Activated CD4-positive, alpha-beta T cell treated with anti-CD3 and anti-CD28 coated beads for 36 hours (primary cell): ENCODE measurements at regions not wholly inside any gene's neighbourhood (a gene's known extent, or its start where the extent isn't known, plus 50 kb on each side); places are given as distances from the start of the nearest gene placed in this dataset.
"Not testable (repeated sequence)": the region's sequence is repeated elsewhere in the genome, so short reads cannot be mapped to it uniquely, and the experiment has no call there.

Experiments used
- ATAC-seq: fragments of 200-7000 bp; cut with Tn5 transposase; one replicate; pipeline ENCODE4 v1.10.0; 2021; ENCODE audit warnings: mild to moderate bottlenecking, moderate library complexity
- CTCF ChIA-PET: fragments of 350-600 bp; sonication (Branson Sonifier 250); formaldehyde crosslinking; loops from one replicate; lab custom pipeline; 2021; ENCODE audit warnings: antibody characterized with exemption; lab: Charles Lee
- POLR2A ChIA-PET: fragments of 350-600 bp; sonication (Branson Sonifier 250); formaldehyde crosslinking; loops from one replicate; lab custom pipeline; 2021; ENCODE audit warnings: antibody characterized with exemption, inconsistent platforms; lab: Charles Lee
- DNase-seq: peaks from one replicate; pipeline ENCODE4 v3.0.0-alpha.2; 2020
- H3K27ac Mint-ChIP-seq: one replicate; pipeline ENCODE4 v1.8.0; 2021; ENCODE audit warnings: mixed read lengths
- H3K27me3 Mint-ChIP-seq: one replicate; pipeline ENCODE4 v1.8.0; 2021; ENCODE audit warnings: mixed read lengths
- H3K36me3 Mint-ChIP-seq: one replicate; pipeline ENCODE4 v1.8.0; 2021; ENCODE audit warnings: low read depth, mixed read lengths
- H3K4me1 Mint-ChIP-seq: one replicate; pipeline ENCODE4 v1.8.0; 2021; ENCODE audit warnings: mixed read lengths
- H3K4me3 Mint-ChIP-seq: one replicate; pipeline ENCODE4 v1.8.0; 2021; ENCODE audit warnings: mild to moderate bottlenecking, moderate library complexity, mixed read lengths
- H3K9me3 Mint-ChIP-seq: one replicate; pipeline ENCODE4 v1.8.0; 2021; ENCODE audit warnings: low read depth, mixed read lengths
- intact Hi-C, 2 experiments: fragments of 100-400 bp; cut with DNase I in 1 of 2; cut with micrococcal nuclease in 1 of 2; formaldehyde crosslinking; loops; one replicate each; pipeline versions ENCODE4 v1.14.2 to v1.15.1; 2022 to 2024; cut with DNase I, micrococcal nuclease

GRCh38 chr21:6035474-6036155 is 4485.8 kb upstream of the TPTE start:
- H3K36me3 Mint-ChIP-seq, H3K4me3 Mint-ChIP-seq, CTCF ChIA-PET, H3K27ac Mint-ChIP-seq, H3K27me3 Mint-ChIP-seq, H3K4me1 Mint-ChIP-seq, H3K9me3 Mint-ChIP-seq, ATAC-seq, POLR2A ChIA-PET, intact Hi-C loops, DNase-seq: not testable (repeated sequence)

- H3K4me1 Mint-ChIP-seq, H3K36me3 Mint-ChIP-seq, H3K27me3 Mint-ChIP-seq, H3K27ac Mint-ChIP-seq, H3K4me3 Mint-ChIP-seq, H3K9me3 Mint-ChIP-seq, CTCF ChIA-PET, ATAC-seq, DNase-seq, intact Hi-C loops, POLR2A ChIA-PET: not testable (repeated sequence)
These were observed 4482.2 kb upstream of the TPTE start for GRCh38 chr21:6039224-6039623.

- intact Hi-C loops, POLR2A ChIA-PET, CTCF ChIA-PET: not testable (repeated sequence)
These were observed 4481.3 kb upstream of the TPTE start for GRCh38 chr21:6040095-6040494.

GRCh38 chr21:6043430-6044275 is 4477.7 kb upstream of the TPTE start:
- CTCF ChIA-PET, H3K4me1 Mint-ChIP-seq, H3K9me3 Mint-ChIP-seq, H3K4me3 Mint-ChIP-seq, H3K27ac Mint-ChIP-seq, intact Hi-C loops, H3K36me3 Mint-ChIP-seq, POLR2A ChIA-PET, H3K27me3 Mint-ChIP-seq: not testable (repeated sequence)
- DNase-seq (peak; percentile 2), ATAC-seq (peak; percentile 97)

More at GRCh38 chr21:6040095-6040494, 4481.3 kb upstream of the TPTE start:
- not testable (repeated sequence) for H3K27ac Mint-ChIP-seq, H3K36me3 Mint-ChIP-seq, ATAC-seq, H3K9me3 Mint-ChIP-seq, H3K27me3 Mint-ChIP-seq, H3K4me1 Mint-ChIP-seq, H3K4me3 Mint-ChIP-seq, DNase-seq

GRCh38 chr21:6044695-6045094 is 4476.7 kb upstream of the TPTE start:
- not testable (repeated sequence) for H3K9me3 Mint-ChIP-seq

GRCh38 chr21:6049930-6050329 is 4471.5 kb upstream of the TPTE start:
- H3K27ac Mint-ChIP-seq, ATAC-seq, intact Hi-C loops, DNase-seq, CTCF ChIA-PET, H3K36me3 Mint-ChIP-seq, H3K4me1 Mint-ChIP-seq, H3K9me3 Mint-ChIP-seq, H3K4me3 Mint-ChIP-seq, H3K27me3 Mint-ChIP-seq, POLR2A ChIA-PET: not testable (repeated sequence)

More at GRCh38 chr21:6044695-6045094, 4476.7 kb upstream of the TPTE start:
- POLR2A ChIA-PET, H3K27me3 Mint-ChIP-seq, H3K4me1 Mint-ChIP-seq, ATAC-seq, DNase-seq, CTCF ChIA-PET, H3K36me3 Mint-ChIP-seq, H3K27ac Mint-ChIP-seq, H3K4me3 Mint-ChIP-seq, intact Hi-C loops: not testable (repeated sequence)

GRCh38 chr21:6052109-6052508 is 4469.3 kb upstream of the TPTE start:
- H3K4me1 Mint-ChIP-seq, H3K36me3 Mint-ChIP-seq, H3K4me3 Mint-ChIP-seq, DNase-seq, POLR2A ChIA-PET, H3K27ac Mint-ChIP-seq, ATAC-seq, H3K27me3 Mint-ChIP-seq, CTCF ChIA-PET, H3K9me3 Mint-ChIP-seq, intact Hi-C loops: not testable (repeated sequence)

- H3K27me3 Mint-ChIP-seq, intact Hi-C loops, CTCF ChIA-PET, ATAC-seq, H3K4me3 Mint-ChIP-seq, H3K36me3 Mint-ChIP-seq, DNase-seq, POLR2A ChIA-PET, H3K4me1 Mint-ChIP-seq, H3K27ac Mint-ChIP-seq, H3K9me3 Mint-ChIP-seq: not testable (repeated sequence)
These were observed 4468.2 kb upstream of the TPTE start for GRCh38 chr21:6053145-6053544.

GRCh38 chr21:6058997-6059396 is 4462.4 kb upstream of the TPTE start:
- H3K4me3 Mint-ChIP-seq, H3K36me3 Mint-ChIP-seq, DNase-seq, H3K4me1 Mint-ChIP-seq, H3K27me3 Mint-ChIP-seq, ATAC-seq, H3K27ac Mint-ChIP-seq, H3K9me3 Mint-ChIP-seq, CTCF ChIA-PET, intact Hi-C loops, POLR2A ChIA-PET: not testable (repeated sequence)

GRCh38 chr21:6060054-6060681 is 4461.2 kb upstream of the TPTE start:
- H3K4me1 Mint-ChIP-seq, ATAC-seq, H3K9me3 Mint-ChIP-seq, CTCF ChIA-PET, DNase-seq, H3K27ac Mint-ChIP-seq, H3K4me3 Mint-ChIP-seq, H3K27me3 Mint-ChIP-seq, POLR2A ChIA-PET, intact Hi-C loops, H3K36me3 Mint-ChIP-seq: not testable (repeated sequence)

- H3K27ac Mint-ChIP-seq, POLR2A ChIA-PET, H3K4me3 Mint-ChIP-seq, H3K36me3 Mint-ChIP-seq, ATAC-seq, H3K27me3 Mint-ChIP-seq, DNase-seq, H3K4me1 Mint-ChIP-seq, CTCF ChIA-PET, intact Hi-C loops, H3K9me3 Mint-ChIP-seq: not testable (repeated sequence)
These were observed 4454.9 kb upstream of the TPTE start for GRCh38 chr21:6066320-6066985.
